ENCODE measurements at regions not wholly inside any gene's neighbourhood (a gene's known extent, or its start where the extent isn't known, plus 50 kb on each side); places are given as distances from the start of the nearest gene placed in this dataset.

- Histone ChIP-seq H3K4me3 (ENCODE audit: low read length in 2 of 2) (no peak overlapping the region), H3K18ac (ENCODE audit: low read length) (no peak overlapping the region), H3K4me1 (ENCODE audit: control insufficient read depth in 2 of 2, insufficient read depth in 1 of 2, low read depth in 1 of 2, low read length in 2 of 2) (no peaks in the 10 kb centered on the region), H3K23ac (ENCODE audit: low read depth, low read length, poor library complexity) (no peak overlapping the region), H3K9me3 (replicated peaks in 1 of 2; ENCODE audit: control insufficient read depth in 2 of 2, insufficient read depth in 1 of 2, low read depth in 1 of 2, low read length in 2 of 2) (no peaks in the 10 kb centered on the region), H3K4me2 (ENCODE audit: insufficient read depth, low read length, poor library complexity, severe bottlenecking) (no peak overlapping the region), H2AFZ (ENCODE audit: low read length) (no peak overlapping the region), H3K27ac (replicated peaks; ENCODE audit: low read length) (no peak overlapping the region), H3K4ac (ENCODE audit: low read length) (no peak overlapping the region), H2BK5ac (ENCODE audit: low read length) (no peak overlapping the region), H2BK15ac (ENCODE audit: low read length) (no peak overlapping the region), H3K27me3 (ENCODE audit: control insufficient read depth in 3 of 3, insufficient read depth in 3 of 3, low read depth in 1 of 3, low read length in 3 of 3) (no peaks in the 10 kb centered on the region), H3K14ac (ENCODE audit: low read length) (no peak overlapping the region), H2AK5ac (ENCODE audit: low read depth, low read length) (no peak overlapping the region), H3K36me3 (replicated peaks in 1 of 2; ENCODE audit: control insufficient read depth in 2 of 2, insufficient read depth in 2 of 2, low read length in 2 of 2) (no peaks in the 10 kb centered on the region), H3K79me1 (ENCODE audit: low read depth, low read length) (no peaks in the 10 kb centered on the region), H2BK12ac (ENCODE audit: low read length) (no peak overlapping the region), H2BK120ac (ENCODE audit: low read depth, low read length) (no peak overlapping the region), H4K91ac (ENCODE audit: low read depth, low read length, poor library complexity) (no peak overlapping the region), H4K8ac (ENCODE audit: low read depth, low read length) (no peak overlapping the region), H3K9ac (ENCODE audit: low read depth, low read length, poor library complexity) (no peak overlapping the region)
- DNase-seq (ENCODE audit: low spot score): no peak
Measured at GRCh38 chr3:67739851-67740250, 85.4 kb upstream of the SUCLG2 start.

- Histone ChIP-seq H3K9me3 (replicated peaks in 1 of 2; ENCODE audit: control insufficient read depth in 2 of 2, insufficient read depth in 1 of 2, low read depth in 1 of 2, low read length in 2 of 2) (no peaks in the 10 kb centered on the region), H2AK5ac (ENCODE audit: low read depth, low read length) (no peak overlapping the region), H3K4ac (ENCODE audit: low read length) (no peak overlapping the region), H2BK15ac (ENCODE audit: low read length) (no peak overlapping the region), H3K9ac (ENCODE audit: low read depth, low read length, poor library complexity) (no peak overlapping the region), H2BK5ac (ENCODE audit: low read length) (no peak overlapping the region), H2AFZ (ENCODE audit: low read length) (no peak overlapping the region), H3K4me1 (ENCODE audit: control insufficient read depth in 2 of 2, insufficient read depth in 1 of 2, low read depth in 1 of 2, low read length in 2 of 2) (no peaks in the 10 kb centered on the region), H2BK12ac (ENCODE audit: low read length) (no peak overlapping the region), H3K79me1 (ENCODE audit: low read depth, low read length) (no peaks in the 10 kb centered on the region), H3K36me3 (replicated peaks in 1 of 2; ENCODE audit: control insufficient read depth in 2 of 2, insufficient read depth in 2 of 2, low read length in 2 of 2) (no peaks in the 10 kb centered on the region), H3K18ac (ENCODE audit: low read length) (no peak overlapping the region), H4K91ac (ENCODE audit: low read depth, low read length, poor library complexity) (no peak overlapping the region), H3K27ac (replicated peaks; ENCODE audit: low read length) (no peak overlapping the region), H3K23ac (ENCODE audit: low read depth, low read length, poor library complexity) (no peak overlapping the region), H3K14ac (ENCODE audit: low read length) (no peak overlapping the region), H3K27me3 (ENCODE audit: control insufficient read depth in 3 of 3, insufficient read depth in 3 of 3, low read depth in 1 of 3, low read length in 3 of 3) (no peaks in the 10 kb centered on the region), H3K4me3 (ENCODE audit: low read length in 2 of 2) (no peak overlapping the region), H4K8ac (ENCODE audit: low read depth, low read length) (no peak overlapping the region), H3K4me2 (ENCODE audit: insufficient read depth, low read length, poor library complexity, severe bottlenecking) (no peak overlapping the region), H2BK120ac (ENCODE audit: low read depth, low read length) (no peak overlapping the region)
- WGBS, 2 donors (ENCODE audit: extremely low coverage in 2 of 2, insufficient read length in 2 of 2, insufficient replicate concordance in 1 of 2): no CpG with 5 or more reads among the region's 9 CpGs
- DNase-seq (ENCODE audit: low spot score): no peak
Measured at GRCh38 chr3:67737906-67738865, 83.8 kb upstream of the SUCLG2 start.

- no peaks in the 10 kb centered on the region for H3K4me1 ChIP-seq (ENCODE audit: control insufficient read depth in 2 of 2, insufficient read depth in 1 of 2, low read depth in 1 of 2, low read length in 2 of 2)
- H3K4ac ChIP-seq (ENCODE audit: low read length): no peak overlapping the region
- no peak overlapping the region for H3K4me3 ChIP-seq (ENCODE audit: low read length in 2 of 2)
- WGBS, 2 donors (ENCODE audit: extremely low coverage in 2 of 2, insufficient read length in 2 of 2, insufficient replicate concordance in 1 of 2): no CpG with 5 or more reads among the region's 1 CpG
- no peak overlapping the region for H4K91ac ChIP-seq (ENCODE audit: low read depth, low read length, poor library complexity)
- no peaks in the 10 kb centered on the region for H3K79me1 ChIP-seq (ENCODE audit: low read depth, low read length)
- no peak overlapping the region for H3K18ac ChIP-seq (ENCODE audit: low read length)
- H3K27ac ChIP-seq (replicated peaks; ENCODE audit: low read length): no peak overlapping the region
- no peak overlapping the region for H4K8ac ChIP-seq (ENCODE audit: low read depth, low read length)
- H3K14ac ChIP-seq (ENCODE audit: low read length): no peak overlapping the region
- no peak overlapping the region for H2AFZ ChIP-seq (ENCODE audit: low read length)
- no peak overlapping the region for H2BK5ac ChIP-seq (ENCODE audit: low read length)
- H2BK120ac ChIP-seq (ENCODE audit: low read depth, low read length): no peak overlapping the region
- H3K23ac ChIP-seq (ENCODE audit: low read depth, low read length, poor library complexity): no peak overlapping the region
- H2BK12ac ChIP-seq (ENCODE audit: low read length): no peak overlapping the region
- no peaks in the 10 kb centered on the region for H3K9me3 ChIP-seq (replicated peaks in 1 of 2; ENCODE audit: control insufficient read depth in 2 of 2, insufficient read depth in 1 of 2, low read depth in 1 of 2, low read length in 2 of 2)
- no peak overlapping the region for H2AK5ac ChIP-seq (ENCODE audit: low read depth, low read length)
- H3K27me3 ChIP-seq (ENCODE audit: control insufficient read depth in 3 of 3, insufficient read depth in 3 of 3, low read depth in 1 of 3, low read length in 3 of 3): no peaks in the 10 kb centered on the region
- no peak overlapping the region for H2BK15ac ChIP-seq (ENCODE audit: low read length)
- no peak overlapping the region for H3K4me2 ChIP-seq (ENCODE audit: insufficient read depth, low read length, poor library complexity, severe bottlenecking)
- no peak for DNase-seq (ENCODE audit: low spot score)
- no peaks in the 10 kb centered on the region for H3K36me3 ChIP-seq (replicated peaks in 1 of 2; ENCODE audit: control insufficient read depth in 2 of 2, insufficient read depth in 2 of 2, low read length in 2 of 2)
- H3K9ac ChIP-seq (ENCODE audit: low read depth, low read length, poor library complexity): no peak overlapping the region
Measured at GRCh38 chr3:67737140-67737539, 82.7 kb upstream of the SUCLG2 start.

GRCh38 chr3:67733269-67733950 lies 79.0 kb upstream of the SUCLG2 start:
- Histone ChIP-seq H2AK5ac (ENCODE audit: low read depth, low read length) (no peak overlapping the region), H2BK5ac (ENCODE audit: low read length) (no peak overlapping the region), H3K9ac (ENCODE audit: low read depth, low read length, poor library complexity) (no peak overlapping the region), H3K4me3 (ENCODE audit: low read length in 2 of 2) (no peak overlapping the region), H3K9me3 (replicated peaks in 1 of 2; ENCODE audit: control insufficient read depth in 2 of 2, insufficient read depth in 1 of 2, low read depth in 1 of 2, low read length in 2 of 2) (no peaks in the 10 kb centered on the region), H3K14ac (ENCODE audit: low read length) (no peak overlapping the region), H3K18ac (ENCODE audit: low read length) (no peak overlapping the region), H4K91ac (ENCODE audit: low read depth, low read length, poor library complexity) (no peak overlapping the region), H2BK12ac (ENCODE audit: low read length) (no peak overlapping the region), H2BK15ac (ENCODE audit: low read length) (no peak overlapping the region), H3K4me1 (ENCODE audit: control insufficient read depth in 2 of 2, insufficient read depth in 1 of 2, low read depth in 1 of 2, low read length in 2 of 2) (no peaks in the 10 kb centered on the region), H3K4ac (ENCODE audit: low read length) (no peak overlapping the region), H3K79me1 (ENCODE audit: low read depth, low read length) (no peaks in the 10 kb centered on the region), H3K27me3 (ENCODE audit: control insufficient read depth in 3 of 3, insufficient read depth in 3 of 3, low read depth in 1 of 3, low read length in 3 of 3) (no peaks in the 10 kb centered on the region), H4K8ac (ENCODE audit: low read depth, low read length) (no peak overlapping the region), H3K23ac (ENCODE audit: low read depth, low read length, poor library complexity) (no peak overlapping the region), H3K4me2 (ENCODE audit: insufficient read depth, low read length, poor library complexity, severe bottlenecking) (no peak overlapping the region), H3K27ac (replicated peaks; ENCODE audit: low read length) (no peak overlapping the region), H3K36me3 (replicated peaks in 1 of 2; ENCODE audit: control insufficient read depth in 2 of 2, insufficient read depth in 2 of 2, low read length in 2 of 2) (no peaks in the 10 kb centered on the region), H2BK120ac (ENCODE audit: low read depth, low read length) (no peak overlapping the region), H2AFZ (ENCODE audit: low read length) (no peak overlapping the region)
- no CpG with 5 or more reads among the region's 3 CpGs for WGBS, 2 donors (ENCODE audit: extremely low coverage in 2 of 2, insufficient read length in 2 of 2, insufficient replicate concordance in 1 of 2)
- no peak for DNase-seq (ENCODE audit: low spot score)

Data from neuronal stem cell (in vitro differentiated cells).